Astrocyte (in vitro differentiated cells and primary cell): ENCODE measurements at regions not wholly inside any gene's neighbourhood (a gene's known extent, or its start where the extent isn't known, plus 50 kb on each side); places are given as distances from the start of the nearest gene placed in this dataset.
"Not testable (repeated sequence)": the region's sequence is repeated elsewhere in the genome, so short reads cannot be mapped to it uniquely, and the experiment has no call there.

ENCODE experiments used
- DNase-seq: peaks from one replicate; pipeline ENCODE4 v3.0.0-alpha.2; 2010; ENCODE audit warnings: low read depth
- FAIRE-seq: peaks from 2 replicates; lab custom pipeline; 2011; peaks lifted over from hg19 to GRCh38; lab: Jason Lieb, UNC
- H2AFZ ChIP-seq: 2 replicates; pipeline ENCODE4 v1.6.0; 2012; ENCODE audit warnings: low read depth, low read length, inconsistent platforms
- H3K27ac ChIP-seq: 2 replicates; pipeline ENCODE4 v1.5.1; 2011; ENCODE audit warnings: low read depth, low read length, inconsistent platforms
- H3K27me3 ChIP-seq: 2 replicates; pipeline ENCODE4 v1.6.0; 2011; ENCODE audit warnings: low read length, inconsistent platforms; ENCODE audit not compliant: insufficient read depth
- H3K36me3 ChIP-seq: 2 replicates; pipeline ENCODE4 v1.5.1; 2011; ENCODE audit warnings: low read length, inconsistent platforms; ENCODE audit not compliant: insufficient read depth
- H3K4me1 ChIP-seq: 2 replicates; pipeline ENCODE4 v1.5.1; 2011; ENCODE audit warnings: low read length, inconsistent platforms; ENCODE audit not compliant: insufficient read depth
- H3K4me2 ChIP-seq: 2 replicates; pipeline ENCODE4 v1.6.0; 2012; ENCODE audit warnings: low read length, inconsistent platforms
- H3K4me3 ChIP-seq: 2 replicates; pipeline ENCODE4 v1.5.1; 2011; ENCODE audit warnings: low read depth, mild to moderate bottlenecking, low read length, inconsistent platforms; ENCODE audit not compliant: insufficient read depth
- H3K79me2 ChIP-seq: 2 replicates; pipeline ENCODE4 v1.6.0; 2012; ENCODE audit warnings: mild to moderate bottlenecking, low read length, inconsistent platforms; ENCODE audit not compliant: insufficient read depth
- H3K9ac ChIP-seq: 2 replicates; pipeline ENCODE4 v1.6.0; 2012; ENCODE audit warnings: mild to moderate bottlenecking, low read length, inconsistent platforms
- H3K9me3 ChIP-seq: 2 replicates; pipeline ENCODE4 v1.5.1; 2012; ENCODE audit warnings: low read depth, mild to moderate bottlenecking, low read length, inconsistent platforms; ENCODE audit not compliant: insufficient read depth
- H4K20me1 ChIP-seq: 2 replicates; pipeline ENCODE4 v1.6.0; 2012; ENCODE audit warnings: low read length, inconsistent platforms; ENCODE audit not compliant: insufficient read depth
- H3K27ac Mint-ChIP-seq: one replicate; pipeline ENCODE4 v1.8.0; 2021; ENCODE audit warnings: mild to moderate bottlenecking, mixed read lengths; ENCODE audit not compliant: unreplicated experiment
- H3K27me3 Mint-ChIP-seq: one replicate; pipeline ENCODE4 v1.8.0; 2021; ENCODE audit warnings: low read depth, mixed read lengths; ENCODE audit not compliant: unreplicated experiment
- H3K36me3 Mint-ChIP-seq: one replicate; pipeline ENCODE4 v1.8.0; 2021; ENCODE audit warnings: low read depth, mixed read lengths; ENCODE audit not compliant: unreplicated experiment
- H3K4me1 Mint-ChIP-seq: one replicate; pipeline ENCODE4 v1.8.0; 2021; ENCODE audit warnings: low read depth, mixed read lengths; ENCODE audit not compliant: unreplicated experiment
- H3K4me3 Mint-ChIP-seq: one replicate; pipeline ENCODE4 v1.8.0; 2021; ENCODE audit warnings: mild to moderate bottlenecking, moderate library complexity, mixed read lengths; ENCODE audit not compliant: unreplicated experiment
- H3K9me3 Mint-ChIP-seq: one replicate; pipeline ENCODE4 v1.8.0; 2021; ENCODE audit warnings: mild to moderate bottlenecking, mixed read lengths; ENCODE audit not compliant: unreplicated experiment
- EZH2 ChIP-seq: IDR thresholded peaks from 2 replicates; pipeline ENCODE4 v1.6.1; 2012; ENCODE audit warnings: mild to moderate bottlenecking, low read length, inconsistent platforms; ENCODE audit not compliant: insufficient read depth
- TF ChIP-seq, protein P1 (sequence below): IDR thresholded peaks from 2 replicates; pipeline ENCODE4 v1.5.1; 2011; ENCODE audit warnings: low read depth, mild to moderate bottlenecking, inconsistent platforms, low read length, moderate library complexity; ENCODE audit not compliant: insufficient read depth

DNA sequence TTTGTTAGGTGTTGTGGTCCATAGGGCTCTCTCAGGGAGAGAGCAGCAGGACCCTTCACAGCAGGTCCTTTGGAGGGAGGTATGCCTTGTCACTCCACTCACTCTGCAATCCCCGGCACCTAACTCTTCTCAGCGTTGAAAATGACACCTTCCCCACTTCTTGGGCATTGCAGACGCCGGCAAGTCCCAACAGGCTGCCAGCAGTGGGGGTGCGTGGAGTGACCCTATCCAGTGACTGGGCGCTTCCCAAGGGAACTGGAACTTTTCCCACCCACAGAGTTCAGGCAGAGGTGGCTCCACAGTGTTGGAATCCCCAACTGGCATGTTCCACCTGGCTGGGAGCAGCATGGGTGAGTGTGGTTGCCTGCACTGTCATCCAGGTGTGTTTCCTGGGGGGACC is 705.1 kb upstream of the FRG1 start:
- Mint-ChIP-seq H3K4me1 (peaks cover 5% of the 10 kb centered on the region), H3K27me3 (no peaks in the 10 kb centered on the region), H3K9me3 (peaks cover 1% of the 10 kb centered on the region), H3K36me3 (no peaks in the 10 kb centered on the region), H3K4me3 (no peak overlapping the region), H3K27ac (no peak overlapping the region)
- no peak overlapping the region for H3K4me3 ChIP-seq
- H3K4me2 ChIP-seq, result no peak overlapping the region
- H3K79me2 ChIP-seq, result no peaks in the 10 kb centered on the region
- no peaks in the 10 kb centered on the region for H3K4me1 ChIP-seq
- no peak overlapping the region for H3K9ac ChIP-seq
- no peaks in the 10 kb centered on the region for H3K27me3 ChIP-seq
- DNase-seq (no peak), FAIRE-seq (no peak)
- TF ChIP-seq, protein P1, sequence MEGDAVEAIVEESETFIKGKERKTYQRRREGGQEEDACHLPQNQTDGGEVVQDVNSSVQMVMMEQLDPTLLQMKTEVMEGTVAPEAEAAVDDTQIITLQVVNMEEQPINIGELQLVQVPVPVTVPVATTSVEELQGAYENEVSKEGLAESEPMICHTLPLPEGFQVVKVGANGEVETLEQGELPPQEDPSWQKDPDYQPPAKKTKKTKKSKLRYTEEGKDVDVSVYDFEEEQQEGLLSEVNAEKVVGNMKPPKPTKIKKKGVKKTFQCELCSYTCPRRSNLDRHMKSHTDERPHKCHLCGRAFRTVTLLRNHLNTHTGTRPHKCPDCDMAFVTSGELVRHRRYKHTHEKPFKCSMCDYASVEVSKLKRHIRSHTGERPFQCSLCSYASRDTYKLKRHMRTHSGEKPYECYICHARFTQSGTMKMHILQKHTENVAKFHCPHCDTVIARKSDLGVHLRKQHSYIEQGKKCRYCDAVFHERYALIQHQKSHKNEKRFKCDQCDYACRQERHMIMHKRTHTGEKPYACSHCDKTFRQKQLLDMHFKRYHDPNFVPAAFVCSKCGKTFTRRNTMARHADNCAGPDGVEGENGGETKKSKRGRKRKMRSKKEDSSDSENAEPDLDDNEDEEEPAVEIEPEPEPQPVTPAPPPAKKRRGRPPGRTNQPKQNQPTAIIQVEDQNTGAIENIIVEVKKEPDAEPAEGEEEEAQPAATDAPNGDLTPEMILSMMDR, result no peak
- no peak for TF ChIP-seq EZH2
- H4K20me1 ChIP-seq, result no peaks in the 10 kb centered on the region
- H3K9me3 ChIP-seq, result peaks cover 6% of the 10 kb centered on the region
- H3K27ac ChIP-seq, result no peak overlapping the region
- no peaks in the 10 kb centered on the region for H3K36me3 ChIP-seq
- H2AFZ ChIP-seq, result no peak overlapping the region

DNA sequence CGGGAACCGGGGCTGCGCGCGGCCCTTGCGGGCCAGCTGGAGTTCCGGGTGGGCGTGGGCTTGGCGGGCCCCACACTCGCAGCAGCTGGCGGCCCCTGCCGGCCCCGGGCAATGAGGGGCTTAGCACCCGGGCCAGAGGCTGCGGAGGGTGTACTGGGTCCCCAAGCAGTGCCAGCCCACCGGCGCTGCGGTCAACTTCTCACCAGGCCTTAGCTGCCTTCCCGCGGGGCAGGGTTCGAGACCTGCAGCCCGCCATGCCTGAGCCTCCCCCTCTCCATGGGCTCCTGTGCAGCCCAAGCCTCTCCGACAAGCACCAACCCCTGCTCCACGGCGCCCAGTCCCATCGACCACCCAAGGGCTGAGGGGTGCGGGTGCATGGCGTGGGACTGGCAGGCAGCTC is 704.4 kb upstream of the FRG1 start:
- not testable (repeated sequence) for H3K27ac Mint-ChIP-seq, H3K79me2 ChIP-seq, H3K4me1 Mint-ChIP-seq, H3K36me3 ChIP-seq, H3K36me3 Mint-ChIP-seq, H3K9me3 ChIP-seq, DNase-seq, H3K4me1 ChIP-seq, H3K4me3 Mint-ChIP-seq, H3K27me3 Mint-ChIP-seq, H3K27ac ChIP-seq, H3K27me3 ChIP-seq, FAIRE-seq, H4K20me1 ChIP-seq, H3K9ac ChIP-seq, H3K4me2 ChIP-seq, H2AFZ ChIP-seq, H3K4me3 ChIP-seq, H3K9me3 Mint-ChIP-seq

DNA sequence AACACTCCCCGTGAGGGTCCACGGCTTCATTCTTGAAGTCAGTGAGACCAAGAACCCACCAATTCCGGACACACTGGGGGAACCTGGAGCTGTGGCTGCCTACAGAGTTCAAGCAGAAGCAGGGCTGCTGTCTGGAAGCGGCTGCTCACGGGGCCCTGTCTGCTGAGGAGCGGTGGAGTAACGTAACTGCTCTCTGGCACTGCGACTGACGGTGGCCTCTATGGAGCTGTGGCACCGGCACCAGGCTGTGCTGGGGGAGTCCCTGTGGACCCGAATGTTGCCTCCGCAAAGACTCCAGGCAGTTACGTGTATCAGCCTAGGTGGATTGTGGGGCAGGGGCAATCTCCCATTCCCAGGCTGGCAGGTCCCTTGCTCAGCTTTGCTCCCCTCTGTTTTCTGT is 703.3 kb upstream of the FRG1 start:
- no peaks in the 10 kb centered on the region for H3K36me3 Mint-ChIP-seq
- no peak overlapping the region for H3K9ac ChIP-seq
- H4K20me1 ChIP-seq, result no peaks in the 10 kb centered on the region
- H3K9me3 Mint-ChIP-seq, result peaks cover 1% of the 10 kb centered on the region
- H3K79me2 ChIP-seq, result no peaks in the 10 kb centered on the region
- peaks cover 6% of the 10 kb centered on the region for H3K9me3 ChIP-seq
- no peaks in the 10 kb centered on the region for H3K27me3 ChIP-seq
- H3K4me1 ChIP-seq, result no peaks in the 10 kb centered on the region
- TF ChIP-seq EZH2, result no peak
- TF ChIP-seq, protein P1, result no peak
- no peak overlapping the region for H3K4me3 ChIP-seq
- H3K27ac Mint-ChIP-seq, result no peak overlapping the region
- no peak overlapping the region for H3K27ac ChIP-seq
- H3K27me3 Mint-ChIP-seq, result no peaks in the 10 kb centered on the region
- FAIRE-seq (no peak), DNase-seq (no peak)
- H3K4me1 Mint-ChIP-seq, result peaks cover 3% of the 10 kb centered on the region
- H3K4me2 ChIP-seq, result no peak overlapping the region
- H2AFZ ChIP-seq, result no peak overlapping the region
- H3K4me3 Mint-ChIP-seq, result no peak overlapping the region
- H3K36me3 ChIP-seq, result no peaks in the 10 kb centered on the region
